ENCODE measurements at regions not wholly inside any gene's neighbourhood (a gene's known extent, or its start where the extent isn't known, plus 50 kb on each side); places are given as distances from the start of the nearest gene placed in this dataset.

DNA sequence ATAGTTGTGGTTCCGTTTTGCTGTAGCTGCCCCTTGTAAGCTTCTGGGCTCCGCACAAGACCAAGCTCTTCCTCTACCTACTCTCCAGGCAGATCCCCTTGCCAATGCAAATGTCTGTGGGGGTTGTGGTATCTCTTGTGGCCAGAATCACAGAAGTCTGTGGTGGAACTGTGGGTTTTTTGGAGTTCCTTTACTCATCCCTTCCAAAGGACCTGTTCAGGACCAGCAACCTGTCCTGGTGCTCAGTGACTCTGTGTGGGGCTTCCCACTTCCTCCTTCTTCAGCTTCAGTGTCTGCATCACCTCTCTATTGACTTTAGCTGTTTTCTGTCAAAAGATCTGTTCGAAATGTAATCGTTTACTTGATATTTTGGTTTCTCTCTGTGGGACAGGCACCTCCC is 441.3 kb upstream of the ADAMTSL1 start:
- no peak for DNase-seq (ENCODE audit: low read depth)
- TF ChIP-seq, protein P1, sequence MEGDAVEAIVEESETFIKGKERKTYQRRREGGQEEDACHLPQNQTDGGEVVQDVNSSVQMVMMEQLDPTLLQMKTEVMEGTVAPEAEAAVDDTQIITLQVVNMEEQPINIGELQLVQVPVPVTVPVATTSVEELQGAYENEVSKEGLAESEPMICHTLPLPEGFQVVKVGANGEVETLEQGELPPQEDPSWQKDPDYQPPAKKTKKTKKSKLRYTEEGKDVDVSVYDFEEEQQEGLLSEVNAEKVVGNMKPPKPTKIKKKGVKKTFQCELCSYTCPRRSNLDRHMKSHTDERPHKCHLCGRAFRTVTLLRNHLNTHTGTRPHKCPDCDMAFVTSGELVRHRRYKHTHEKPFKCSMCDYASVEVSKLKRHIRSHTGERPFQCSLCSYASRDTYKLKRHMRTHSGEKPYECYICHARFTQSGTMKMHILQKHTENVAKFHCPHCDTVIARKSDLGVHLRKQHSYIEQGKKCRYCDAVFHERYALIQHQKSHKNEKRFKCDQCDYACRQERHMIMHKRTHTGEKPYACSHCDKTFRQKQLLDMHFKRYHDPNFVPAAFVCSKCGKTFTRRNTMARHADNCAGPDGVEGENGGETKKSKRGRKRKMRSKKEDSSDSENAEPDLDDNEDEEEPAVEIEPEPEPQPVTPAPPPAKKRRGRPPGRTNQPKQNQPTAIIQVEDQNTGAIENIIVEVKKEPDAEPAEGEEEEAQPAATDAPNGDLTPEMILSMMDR (IDR thresholded peaks at IDR 0.05; ENCODE audit: control insufficient read depth, extremely low read depth, insufficient read depth): no peak

DNA sequence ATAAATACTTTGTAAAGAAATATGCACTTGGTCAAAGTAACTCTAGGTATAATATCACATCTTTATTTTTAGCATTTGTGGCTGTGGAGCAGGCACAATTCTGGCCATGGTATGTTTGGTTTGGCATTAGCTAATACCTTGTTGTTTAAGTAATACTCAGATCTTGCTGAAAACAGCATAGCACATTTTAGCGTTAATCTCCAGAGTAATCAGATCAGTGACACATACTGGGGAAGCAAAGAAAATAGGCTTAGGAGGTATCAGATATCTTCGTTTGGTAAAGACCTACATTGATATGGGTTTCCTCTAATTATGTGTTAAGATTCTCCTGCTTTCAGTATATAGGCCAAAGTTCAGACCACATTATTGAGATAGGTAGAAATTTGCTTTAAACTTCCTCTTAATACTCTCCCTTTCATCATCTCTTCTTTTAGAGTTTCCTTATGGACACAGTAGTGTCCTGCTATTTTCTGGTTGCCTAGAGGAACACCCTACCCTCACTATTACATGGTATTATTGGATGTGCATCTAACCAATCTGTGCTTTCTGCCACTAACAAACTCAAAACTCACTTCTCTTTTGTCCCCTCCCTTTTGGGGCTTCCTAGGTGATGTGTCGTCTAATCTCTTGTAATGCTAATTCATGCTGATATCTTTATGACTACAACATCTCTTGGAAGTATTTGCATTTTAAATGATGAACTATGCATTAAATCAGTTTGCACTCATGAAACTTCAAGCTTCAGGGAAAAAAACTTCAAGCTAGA is 437.3 kb upstream of the ADAMTSL1 start:
- H3K4me3 ChIP-seq (ENCODE audit: low read depth, low read length): no peak overlapping the region
- DNase-seq (ENCODE audit: low read depth): no peak
- TF ChIP-seq, protein P1 (IDR thresholded peaks at IDR 0.05; ENCODE audit: control insufficient read depth, extremely low read depth, insufficient read depth): no peak

More for the DNA sequence above, 441.3 kb upstream of the ADAMTSL1 start:
- H3K4me3 ChIP-seq (ENCODE audit: low read depth, low read length): no peak overlapping the region

DNA sequence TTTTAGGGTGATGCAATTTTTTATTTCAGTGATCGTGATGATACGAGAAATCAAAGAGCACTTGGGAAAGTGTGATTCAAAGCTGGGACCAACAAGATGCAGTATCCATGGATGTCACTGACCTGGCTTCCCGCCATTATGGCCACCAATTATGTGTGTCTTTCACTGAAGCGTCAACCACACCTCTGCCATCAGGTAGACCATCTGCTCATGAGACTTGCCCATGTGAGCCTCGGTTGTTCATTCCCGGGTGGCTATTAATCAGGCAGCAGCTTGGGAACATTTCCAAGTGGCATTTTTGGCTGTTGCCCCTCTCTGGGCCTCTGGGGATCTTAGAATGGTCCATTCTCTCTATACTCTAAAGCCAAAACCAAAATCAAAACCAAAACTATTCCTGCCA is 436.0 kb upstream of the ADAMTSL1 start:
- TF ChIP-seq, protein P1 (IDR thresholded peaks at IDR 0.05; ENCODE audit: control insufficient read depth, extremely low read depth, insufficient read depth): no peak
- DNase-seq (ENCODE audit: low read depth): no peak
- H3K4me3 ChIP-seq (ENCODE audit: low read depth, low read length): no peak overlapping the region

DNA sequence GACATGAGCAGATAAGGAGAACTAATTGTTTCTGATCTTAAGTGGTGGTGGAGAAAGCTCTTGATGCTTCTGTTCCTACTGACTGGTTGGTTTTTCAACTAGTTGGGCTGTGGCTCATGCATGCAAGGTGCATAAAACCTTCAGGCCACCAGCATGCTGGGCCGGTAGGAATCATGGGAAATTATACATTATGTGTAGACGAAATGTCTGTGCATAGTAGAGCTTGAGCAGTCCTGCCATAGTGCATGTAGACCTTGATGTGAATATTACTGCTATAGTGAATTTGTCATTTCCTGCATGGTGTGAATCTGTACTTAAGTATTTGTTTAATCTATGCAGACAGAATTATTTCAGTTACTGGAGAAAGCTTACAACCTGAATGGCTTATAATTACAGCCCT is 433.6 kb upstream of the ADAMTSL1 start:
- DNase-seq (ENCODE audit: low read depth): no peak
- no peak overlapping the region for H3K4me3 ChIP-seq (ENCODE audit: low read depth, low read length)
- TF ChIP-seq, protein P1 (IDR thresholded peaks at IDR 0.05; ENCODE audit: control insufficient read depth, extremely low read depth, insufficient read depth): no peak

DNA sequence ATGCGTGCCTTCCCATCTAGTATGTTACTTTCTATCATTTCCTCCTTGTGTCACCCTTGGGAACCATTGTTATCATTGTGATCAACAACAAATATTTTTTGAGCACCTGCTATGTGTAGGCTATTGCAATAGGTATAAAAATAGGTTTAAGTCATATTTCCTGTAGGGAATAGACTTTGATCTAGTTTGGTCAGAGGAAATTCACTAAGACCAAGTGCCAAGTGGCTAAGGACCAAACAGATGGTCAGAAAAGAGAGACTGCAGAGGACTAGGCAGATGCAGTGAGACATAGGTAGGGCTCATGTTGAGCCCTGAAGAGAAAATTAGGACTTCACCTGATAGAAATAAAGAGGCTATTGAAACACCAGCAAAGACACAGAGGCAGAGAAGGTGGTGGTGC is 430.0 kb upstream of the ADAMTSL1 start:
- DNase-seq (ENCODE audit: low read depth): no peak
- TF ChIP-seq, protein P1 (IDR thresholded peaks at IDR 0.05; ENCODE audit: control insufficient read depth, extremely low read depth, insufficient read depth): no peak
- no peak overlapping the region for H3K4me3 ChIP-seq (ENCODE audit: low read depth, low read length)

DNA sequence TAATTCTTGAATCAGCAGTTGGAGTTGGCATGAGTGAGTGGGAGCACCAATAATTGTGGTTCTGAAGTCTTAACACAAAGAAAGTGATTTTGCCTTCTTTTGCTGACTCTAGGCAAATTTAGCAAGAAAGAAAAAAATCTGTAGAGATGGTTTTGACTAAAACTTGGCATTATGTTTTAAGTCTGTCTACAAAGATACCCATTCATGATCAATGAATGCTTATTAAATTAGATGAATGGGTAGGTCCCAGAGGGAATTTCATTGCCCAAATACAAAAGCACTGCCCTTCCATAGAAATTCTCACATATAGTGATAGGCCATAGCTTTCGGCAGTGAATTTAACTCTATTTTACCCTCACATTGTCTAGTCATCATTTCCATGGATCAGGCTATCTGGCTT is 428.6 kb upstream of the ADAMTSL1 start:
- DNase-seq (ENCODE audit: low read depth): no peak
- no peak overlapping the region for H3K4me3 ChIP-seq (ENCODE audit: low read depth, low read length)
- TF ChIP-seq, protein P1 (IDR thresholded peaks at IDR 0.05; ENCODE audit: control insufficient read depth, extremely low read depth, insufficient read depth): no peak

DNA sequence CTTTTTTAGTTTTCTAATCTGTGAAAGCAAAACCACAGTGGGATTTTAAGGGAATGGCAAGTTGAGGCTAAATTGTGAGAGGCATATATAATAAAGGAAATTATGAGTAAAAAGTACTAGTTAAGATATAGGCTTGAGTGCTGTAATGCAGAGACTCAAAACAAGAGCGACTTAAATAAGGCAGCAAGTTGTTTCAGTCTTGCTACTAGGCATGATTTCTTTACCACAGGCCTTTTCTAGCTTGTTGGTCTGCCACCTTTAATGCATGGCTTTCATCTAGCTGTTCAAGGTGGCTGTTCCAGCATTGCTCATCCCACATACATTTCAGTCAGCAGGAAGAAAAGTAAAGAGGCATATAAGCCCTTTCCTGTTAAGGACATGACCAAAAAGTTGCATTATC is 427.9 kb upstream of the ADAMTSL1 start:
- TF ChIP-seq, protein P1 (IDR thresholded peaks at IDR 0.05; ENCODE audit: control insufficient read depth, extremely low read depth, insufficient read depth): no peak

More for the DNA sequence above, 427.9 kb upstream of the ADAMTSL1 start:
- DNase-seq (ENCODE audit: low read depth): no peak
- H3K4me3 ChIP-seq (ENCODE audit: low read depth, low read length): no peak overlapping the region

Data from LNCaP clone FGC (cell line).